ENCODE measurements at regions not wholly inside any gene's neighbourhood (a gene's known extent, or its start where the extent isn't known, plus 50 kb on each side); places are given as distances from the start of the nearest gene placed in this dataset.
A peak's percentile ranks its signal among the peaks of the same experiment; 100 is the strongest.

DNA sequence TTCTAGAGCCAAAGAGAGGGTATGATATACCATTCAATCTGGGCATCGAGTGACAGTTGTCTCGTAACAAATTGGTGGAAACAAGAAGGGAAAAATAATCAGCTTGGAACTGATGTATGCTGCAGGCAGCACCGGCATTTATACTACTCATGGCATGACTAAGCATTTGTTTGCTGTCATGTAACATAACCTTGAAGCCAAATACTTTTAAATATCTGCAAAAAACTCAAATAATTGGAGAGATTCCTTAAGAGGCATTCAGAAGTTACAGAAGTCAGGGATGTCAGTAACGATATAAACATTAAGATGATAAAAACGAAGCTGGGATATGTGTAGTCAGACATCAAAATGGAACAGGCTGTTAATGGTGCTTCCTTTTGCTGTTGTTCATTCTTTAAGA, 157.3 kb upstream of the MMADHC start:
- Histone ChIP-seq H2AK5ac (ENCODE audit: low read length) (no peak overlapping the region), H3K4me3 (ENCODE audit: low read depth, low read length) (no peak overlapping the region), H3K79me2 (ENCODE audit: control insufficient read depth, insufficient read depth, low read length, poor library complexity) (no peaks in the 10 kb centered on the region), H2BK12ac (ENCODE audit: low read length) (no peak overlapping the region), H3K36me3 (ENCODE audit: control insufficient read depth in 1 of 2, insufficient read depth in 2 of 2, low read length in 2 of 2) (no peaks in the 10 kb centered on the region), H3K4me1 (ENCODE audit: control insufficient read depth in 1 of 2, insufficient read depth in 2 of 2, low read length in 2 of 2) (peaks cover 0 to 2% of the 10 kb centered on the region in 2 experiments), H3K9ac (ENCODE audit: low read length) (no peak overlapping the region), H3K14ac (ENCODE audit: low read length) (no peak overlapping the region), H3K23ac (ENCODE audit: low read length) (no peak overlapping the region), H4K12ac (ENCODE audit: low read depth, low read length) (no peak overlapping the region), H2BK5ac (ENCODE audit: low read depth, low read length, poor library complexity) (no peak overlapping the region), H3K4me2 (ENCODE audit: low read length) (no peak overlapping the region), H2AFZ (ENCODE audit: insufficient read depth, low read length, poor library complexity) (no peak overlapping the region), H4K8ac (ENCODE audit: low read depth, low read length) (no peak overlapping the region), H3K27ac (ENCODE audit: low read depth, low read length) (no peak overlapping the region), H3K79me1 (ENCODE audit: low read length) (no peaks in the 10 kb centered on the region), H3K4ac (ENCODE audit: low read depth, low read length) (no peak overlapping the region), H2BK120ac (ENCODE audit: insufficient read depth, low read length, poor library complexity) (no peak overlapping the region), H3K27me3 (ENCODE audit: insufficient read depth, low read length) (no peaks in the 10 kb centered on the region), H3K9me3 (ENCODE audit: insufficient read depth, low read depth, low read length) (no peaks in the 10 kb centered on the region), H3K18ac (ENCODE audit: low read length) (no peak overlapping the region), H4K91ac (ENCODE audit: low read depth, low read length) (no peak overlapping the region)
- WGBS (ENCODE audit: extremely low coverage, insufficient coverage, insufficient read length) = no CpG with 5 or more reads among the region's 5 CpGs
- peak in 1 of 2 donors; percentile 26 for DNase-seq

DNA sequence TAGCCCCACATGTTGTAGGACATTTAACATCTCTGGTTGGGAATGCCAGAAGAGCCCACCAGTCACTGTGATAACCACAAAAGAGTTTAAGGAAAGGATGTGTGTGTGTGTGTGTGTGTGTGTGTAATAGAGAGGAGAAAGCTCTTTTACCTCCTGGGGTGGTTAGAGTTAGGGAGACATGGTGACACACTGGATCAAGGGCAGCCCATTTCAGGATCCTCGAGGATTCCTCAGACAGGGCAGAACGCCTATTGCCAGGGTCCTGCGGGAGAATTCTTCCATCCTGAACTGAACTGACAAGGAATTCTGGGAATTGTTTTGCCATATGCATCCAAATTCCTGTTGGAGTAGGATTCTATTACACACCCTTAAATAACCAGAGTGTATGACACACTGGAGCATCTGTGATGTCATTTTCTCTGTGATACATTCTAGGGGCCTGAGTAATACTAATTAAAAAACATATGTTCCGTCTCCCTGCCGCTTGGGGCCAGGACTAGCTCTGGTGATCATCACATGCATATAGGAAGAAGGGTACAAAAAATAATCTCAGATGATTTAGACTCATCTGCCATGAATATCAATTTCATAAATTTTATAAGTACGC, 156.4 kb upstream of the MMADHC start:
- no peak overlapping the region for H4K91ac ChIP-seq (ENCODE audit: low read depth, low read length)
- no peaks in the 10 kb centered on the region for H3K79me1 ChIP-seq (ENCODE audit: low read length)
- no peaks in the 10 kb centered on the region for H3K27me3 ChIP-seq (ENCODE audit: insufficient read depth, low read length)
- H3K4me3 ChIP-seq (ENCODE audit: low read depth, low read length) = no peak overlapping the region
- no peak overlapping the region for H2AFZ ChIP-seq (ENCODE audit: insufficient read depth, low read length, poor library complexity)
- H2BK5ac ChIP-seq (ENCODE audit: low read depth, low read length, poor library complexity) = no peak overlapping the region
- no peak overlapping the region for H3K18ac ChIP-seq (ENCODE audit: low read length)
- no peaks in the 10 kb centered on the region for H3K79me2 ChIP-seq (ENCODE audit: control insufficient read depth, insufficient read depth, low read length, poor library complexity)
- no CpG with 5 or more reads among the region's 6 CpGs for WGBS (ENCODE audit: extremely low coverage, insufficient coverage, insufficient read length)
- H3K23ac ChIP-seq (ENCODE audit: low read length) = no peak overlapping the region
- no peak overlapping the region for H4K12ac ChIP-seq (ENCODE audit: low read depth, low read length)
- H3K9me3 ChIP-seq (ENCODE audit: insufficient read depth, low read depth, low read length) = no peaks in the 10 kb centered on the region
- no peak overlapping the region for H3K14ac ChIP-seq (ENCODE audit: low read length)
- peak; percentile 25 to 54 for DNase-seq
- H3K4me1 ChIP-seq (ENCODE audit: control insufficient read depth in 1 of 2, insufficient read depth in 2 of 2, low read length in 2 of 2) = peaks cover 0 to 2% of the 10 kb centered on the region in 2 experiments
- no peak overlapping the region for H3K27ac ChIP-seq (ENCODE audit: low read depth, low read length)
- no peak overlapping the region for H3K9ac ChIP-seq (ENCODE audit: low read length)
- no peak overlapping the region for H3K4me2 ChIP-seq (ENCODE audit: low read length)
- H3K4ac ChIP-seq (ENCODE audit: low read depth, low read length) = no peak overlapping the region
- H3K36me3 ChIP-seq (ENCODE audit: control insufficient read depth in 1 of 2, insufficient read depth in 2 of 2, low read length in 2 of 2) = no peaks in the 10 kb centered on the region
- no peak overlapping the region for H2AK5ac ChIP-seq (ENCODE audit: low read length)
- H2BK120ac ChIP-seq (ENCODE audit: insufficient read depth, low read length, poor library complexity) = no peak overlapping the region
- no peak overlapping the region for H2BK12ac ChIP-seq (ENCODE audit: low read length)
- H4K8ac ChIP-seq (ENCODE audit: low read depth, low read length) = no peak overlapping the region

DNA sequence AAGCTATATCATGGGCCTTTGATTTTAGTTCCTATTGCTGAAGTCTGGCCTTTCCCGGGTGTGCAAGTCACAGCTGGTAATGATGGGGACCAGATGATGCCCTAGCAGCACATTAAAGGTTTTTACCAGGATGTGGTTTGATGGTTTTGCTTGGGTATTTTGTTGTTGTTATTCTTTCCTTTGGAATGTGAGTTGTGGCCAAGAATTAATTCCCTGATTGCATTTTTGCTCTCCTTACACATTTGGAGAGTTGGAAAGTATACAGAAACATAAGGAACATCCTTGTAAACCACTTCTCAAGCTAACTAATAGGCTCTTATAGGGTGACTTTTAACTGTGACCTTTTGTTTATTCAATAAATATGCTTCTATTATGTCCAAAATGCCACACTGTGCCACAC, 154.1 kb upstream of the MMADHC start:
- Histone ChIP-seq H2BK5ac (ENCODE audit: low read depth, low read length, poor library complexity) (no peak overlapping the region), H3K14ac (ENCODE audit: low read length) (no peak overlapping the region), H3K4me2 (ENCODE audit: low read length) (no peak overlapping the region), H3K9ac (ENCODE audit: low read length) (no peak overlapping the region), H2BK120ac (ENCODE audit: insufficient read depth, low read length, poor library complexity) (no peak overlapping the region), H3K4me3 (ENCODE audit: low read depth, low read length) (no peak overlapping the region), H3K79me1 (ENCODE audit: low read length) (no peaks in the 10 kb centered on the region), H3K36me3 (ENCODE audit: control insufficient read depth in 1 of 2, insufficient read depth in 2 of 2, low read length in 2 of 2) (no peaks in the 10 kb centered on the region), H3K9me3 (ENCODE audit: insufficient read depth, low read depth, low read length) (no peaks in the 10 kb centered on the region), H3K79me2 (ENCODE audit: control insufficient read depth, insufficient read depth, low read length, poor library complexity) (no peaks in the 10 kb centered on the region), H3K4ac (ENCODE audit: low read depth, low read length) (no peak overlapping the region), H3K18ac (ENCODE audit: low read length) (no peak overlapping the region), H4K91ac (ENCODE audit: low read depth, low read length) (no peak overlapping the region), H2AFZ (ENCODE audit: insufficient read depth, low read length, poor library complexity) (no peak overlapping the region), H2BK12ac (ENCODE audit: low read length) (no peak overlapping the region), H4K12ac (ENCODE audit: low read depth, low read length) (no peak overlapping the region), H2AK5ac (ENCODE audit: low read length) (no peak overlapping the region), H3K4me1 (ENCODE audit: control insufficient read depth in 1 of 2, insufficient read depth in 2 of 2, low read length in 2 of 2) (peaks cover 0 to 2% of the 10 kb centered on the region in 2 experiments), H3K27me3 (ENCODE audit: insufficient read depth, low read length) (no peaks in the 10 kb centered on the region), H4K8ac (ENCODE audit: low read depth, low read length) (no peak overlapping the region), H3K27ac (ENCODE audit: low read depth, low read length) (no peak overlapping the region), H3K23ac (ENCODE audit: low read length) (no peak overlapping the region)
- DNase-seq = no peak
- WGBS (ENCODE audit: extremely low coverage, insufficient coverage, insufficient read length) = no CpG with 5 or more reads among the region's 1 CpG

DNA sequence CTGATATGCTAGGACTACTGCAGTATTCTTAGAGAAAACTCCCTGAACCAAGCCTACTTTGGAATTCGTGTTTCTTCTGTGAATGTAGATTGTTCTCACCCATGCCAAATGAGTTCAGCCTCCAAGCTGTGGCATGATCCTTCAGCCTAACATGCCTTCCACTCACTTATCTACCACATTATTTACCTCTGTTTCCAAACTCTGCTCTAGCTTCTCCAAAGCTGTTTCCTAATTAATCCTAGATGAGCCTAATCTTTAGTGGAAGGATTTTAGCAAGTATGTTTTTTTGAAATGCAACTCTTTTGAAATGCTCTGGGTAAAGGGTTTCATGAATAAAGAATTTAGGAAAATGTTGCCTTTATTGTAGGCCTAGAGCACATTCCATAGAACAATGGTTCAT, 152.9 kb upstream of the MMADHC start:
- Histone ChIP-seq H3K36me3 (ENCODE audit: control insufficient read depth in 1 of 2, insufficient read depth in 2 of 2, low read length in 2 of 2) (no peaks in the 10 kb centered on the region), H3K79me1 (ENCODE audit: low read length) (no peaks in the 10 kb centered on the region), H4K8ac (ENCODE audit: low read depth, low read length) (no peak overlapping the region), H2AFZ (ENCODE audit: insufficient read depth, low read length, poor library complexity) (no peak overlapping the region), H2BK12ac (ENCODE audit: low read length) (no peak overlapping the region), H3K4me1 (ENCODE audit: control insufficient read depth in 1 of 2, insufficient read depth in 2 of 2, low read length in 2 of 2) (peaks cover 0 to 2% of the 10 kb centered on the region in 2 experiments), H3K18ac (ENCODE audit: low read length) (no peak overlapping the region), H4K12ac (ENCODE audit: low read depth, low read length) (no peak overlapping the region), H3K9me3 (ENCODE audit: insufficient read depth, low read depth, low read length) (peaks cover 1% of the 10 kb centered on the region), H3K27ac (ENCODE audit: low read depth, low read length) (no peak overlapping the region), H3K9ac (ENCODE audit: low read length) (no peak overlapping the region), H3K4me2 (ENCODE audit: low read length) (no peak overlapping the region), H3K23ac (ENCODE audit: low read length) (no peak overlapping the region), H2BK5ac (ENCODE audit: low read depth, low read length, poor library complexity) (no peak overlapping the region), H3K79me2 (ENCODE audit: control insufficient read depth, insufficient read depth, low read length, poor library complexity) (no peaks in the 10 kb centered on the region), H3K4me3 (ENCODE audit: low read depth, low read length) (no peak overlapping the region), H2BK120ac (ENCODE audit: insufficient read depth, low read length, poor library complexity) (no peak overlapping the region), H4K91ac (ENCODE audit: low read depth, low read length) (no peak overlapping the region), H3K14ac (ENCODE audit: low read length) (no peak overlapping the region), H3K4ac (ENCODE audit: low read depth, low read length) (no peak overlapping the region), H2AK5ac (ENCODE audit: low read length) (no peak overlapping the region), H3K27me3 (ENCODE audit: insufficient read depth, low read length) (no peaks in the 10 kb centered on the region)
- DNase-seq = no peak
- WGBS (ENCODE audit: extremely low coverage, insufficient coverage, insufficient read length) = no CpG with 5 or more reads among the region's 1 CpG
